ENCODE measurements at regions not wholly inside any gene's neighbourhood (a gene's known extent, or its start where the extent isn't known, plus 50 kb on each side); places are given as distances from the start of the nearest gene placed in this dataset.

GRCh38 chr10:117934477-117934876 is 112.3 kb downstream of the RAB11FIP2 start (continued):
- TF ChIP-seq NRF1 (conservative IDR thresholded peaks at IDR 0.05; ENCODE audit: low read depth, low read length), result no peak
- TF ChIP-seq SP1 (IDR thresholded peaks at IDR 0.05; ENCODE audit: low read depth, low read length), result no peak

DNA sequence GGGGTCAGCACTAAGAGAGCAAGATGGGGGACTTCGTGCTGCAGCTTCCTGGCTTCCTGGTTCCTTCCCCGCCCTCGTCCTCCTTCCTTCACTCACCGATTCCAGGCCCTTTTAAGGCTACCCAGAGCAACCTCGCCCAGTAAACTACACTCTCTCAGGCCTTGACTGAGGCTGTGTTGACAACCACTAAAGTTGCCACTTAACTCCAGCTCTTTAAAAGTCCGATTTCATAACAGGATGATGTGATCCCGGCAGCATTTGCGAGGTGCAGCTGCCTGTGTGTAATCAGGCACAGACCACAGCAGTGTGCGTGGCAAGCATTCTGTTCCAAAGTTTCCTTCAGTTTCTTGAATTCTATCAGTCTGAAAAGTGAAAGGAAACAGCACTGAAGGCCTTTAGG is 110.6 kb downstream of the RAB11FIP2 start:
- SMC1A ChIA-PET (ENCODE audit: uncharacterized antibody, unreplicated experiment), result interaction anchor here (2.2 kb wide), 1 partner anchor 8 kb away, joined by 6 read pairs; no protein-coding TSS in a partner anchor
- no peaks in the 10 kb centered on the region for H3K79me2 ChIP-seq (ENCODE audit: control insufficient read depth, insufficient read depth, low read length)
- ATAC-seq (no peak), DNase-seq (ENCODE audit: low read depth, low spot score) (no peak), FAIRE-seq (no peak)
- TF ChIP-seq HDAC2 (IDR thresholded peaks at IDR 0.05) (no peak), FOXK2 (IDR thresholded peaks at IDR 0.05) (no peak), ZBTB40 (IDR thresholded peaks at IDR 0.05; ENCODE audit: borderline replicate concordance) (no peak)
- CTCF ChIA-PET, result interaction anchor here (0.6 kb wide), 1 partner anchor 1708 kb away, joined by 3 read pairs; no protein-coding TSS in a partner anchor
- RAD21 ChIA-PET (ENCODE audit: unreplicated experiment), result interaction anchor here (0.7 kb wide), 1 partner anchor 308 kb away, joined by 3 read pairs; no protein-coding TSS in a partner anchor
- POLR2A ChIA-PET, result no interaction called here
- H3K36me3 ChIP-seq (ENCODE audit: control insufficient read depth in 2 of 2, insufficient read depth in 2 of 2, low read length in 1 of 2), result no peaks in the 10 kb centered on the region
- H4K20me1 ChIP-seq (ENCODE audit: control insufficient read depth, insufficient read depth), result no peaks in the 10 kb centered on the region
- no peak overlapping the region for H3K4me3 ChIP-seq
- H3K27me3 ChIP-seq (replicated peaks in 1 of 2; ENCODE audit: control insufficient read depth in 2 of 2, insufficient read depth in 2 of 2, low read length in 1 of 2), result peaks cover 0 to 1% of the 10 kb centered on the region in 2 experiments; a peak in 1 of 4 replicates
- no peaks in the 10 kb centered on the region for H3K4me1 ChIP-seq (ENCODE audit: control insufficient read depth, insufficient read depth, low read length)
- in situ Hi-C loops (cut with MboI), result no loop called here
- H3K27ac ChIP-seq (ENCODE audit: control insufficient read depth, insufficient read depth), result no peak overlapping the region
- H3K9ac ChIP-seq (ENCODE audit: control insufficient read depth, insufficient read depth, low read length), result no peak overlapping the region
- WGBS (ENCODE audit: insufficient coverage, insufficient replicate concordance, low lambda C conversion rate, missing lambda C conversion rate), result 31% methylated on average over 9 of the region's 9 CpGs
- no peaks in the 10 kb centered on the region for H3K9me3 ChIP-seq (replicated peaks; ENCODE audit: control insufficient read depth, insufficient read depth, low read length)
- H2AFZ ChIP-seq (ENCODE audit: control insufficient read depth, low read depth, low read length), result no peak overlapping the region
- no TSS peak for BruUV-seq (replicated peaks)
- no peak overlapping the region for H3K4me2 ChIP-seq (ENCODE audit: control insufficient read depth, insufficient read depth)
- intact Hi-C loops (cut with micrococcal nuclease; ENCODE audit: unreplicated experiment), result no loop called here

Measured in GM12878 (cell line).